Activated naive CD4-positive, alpha-beta T cell (primary cell): ENCODE measurements at regions not wholly inside any gene's neighbourhood (a gene's known extent, or its start where the extent isn't known, plus 50 kb on each side); places are given as distances from the start of the nearest gene placed in this dataset.
"Not testable (repeated sequence)": the region's sequence is repeated elsewhere in the genome, so short reads cannot be mapped to it uniquely, and the experiment has no call there.

Experiments used
- DNase-seq, 4 experiments: peaks; one replicate each; lab custom pipeline; 2025; lab: John Stamatoyannopoulos, UW

DNA sequence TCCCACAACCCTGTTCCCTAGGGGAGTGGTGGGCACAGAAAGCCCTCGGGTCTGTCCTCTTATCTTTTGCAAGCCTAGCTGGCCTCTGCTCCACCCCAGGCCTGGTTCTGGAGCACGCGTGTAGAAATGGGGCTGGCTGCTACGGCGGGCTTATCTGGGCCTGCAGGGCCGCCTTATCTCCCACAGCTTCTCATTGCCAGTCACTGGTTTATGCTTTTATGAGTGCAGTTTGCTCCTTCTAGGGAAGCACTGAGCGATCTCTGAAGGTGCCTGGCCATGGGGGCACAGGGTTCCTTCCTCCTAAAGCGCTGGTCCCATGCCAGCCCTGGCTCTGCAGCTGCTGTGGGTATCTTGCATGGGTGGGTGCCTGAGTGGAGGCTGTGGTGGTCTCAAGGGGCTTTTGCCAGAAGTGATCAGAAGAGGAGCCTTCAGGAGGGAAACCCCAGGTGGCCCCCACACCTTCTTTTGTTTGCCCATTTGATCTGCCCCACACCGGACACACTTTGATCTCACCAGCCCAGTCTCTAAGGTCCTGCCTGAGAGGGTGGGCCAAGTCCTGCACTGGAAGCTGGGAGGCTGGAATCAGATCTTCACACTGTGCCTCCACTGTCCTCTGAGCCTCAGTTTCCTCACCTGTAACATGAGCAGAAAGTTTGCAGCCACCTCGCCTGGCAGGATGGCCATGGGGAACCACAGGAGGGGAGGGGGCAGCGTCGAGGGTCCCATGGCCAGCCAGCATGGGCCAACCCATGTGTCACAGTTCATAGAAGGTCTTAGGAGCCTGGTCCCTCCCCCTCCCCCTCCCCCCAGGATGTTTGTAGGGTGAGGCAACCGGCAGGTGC, 86.6 kb upstream of the FGF3 start:
- no peak for DNase-seq

DNA sequence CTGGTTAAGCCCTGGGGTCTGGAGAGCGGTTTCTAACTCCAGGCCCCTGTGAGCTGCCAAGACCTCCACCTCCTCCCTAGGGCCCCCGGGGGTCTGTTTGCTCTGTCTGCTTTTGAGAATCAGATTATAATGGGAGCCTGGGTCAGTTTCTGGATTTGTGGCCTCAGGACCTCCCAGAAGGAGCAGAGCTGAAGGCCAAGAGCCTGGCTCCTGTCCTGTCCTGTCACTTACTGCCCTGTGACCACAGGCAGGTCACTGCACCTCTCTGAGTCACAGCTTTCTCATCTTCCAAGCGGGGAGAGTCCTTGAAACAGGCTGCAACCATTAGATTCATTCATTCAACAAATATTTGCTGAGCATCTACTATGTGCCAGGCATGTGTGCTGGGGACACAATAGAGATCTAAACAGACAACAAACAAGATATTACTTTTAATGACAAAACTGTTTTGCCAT, 87.3 kb upstream of the FGF3 start:
- DNase-seq, result no peak

DNA sequence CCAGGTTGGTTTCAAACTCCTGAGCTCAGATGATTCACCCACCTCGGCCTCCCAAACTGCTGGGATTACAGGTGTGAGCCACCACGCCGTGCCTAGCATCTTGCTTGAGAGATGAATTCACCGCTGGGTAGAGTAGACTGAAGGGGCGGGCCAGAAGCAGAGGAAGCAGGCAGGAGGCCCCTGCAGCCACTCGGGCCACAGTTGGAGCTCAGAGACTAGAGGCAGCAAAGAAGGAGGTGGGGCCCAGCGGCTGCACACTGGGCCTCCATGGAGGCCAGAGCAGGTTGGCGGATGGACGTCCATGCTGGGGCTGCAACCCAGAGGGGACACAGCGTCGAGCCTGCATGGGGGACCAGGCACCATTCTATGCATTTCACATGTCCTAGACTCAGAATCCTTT, 88.4 kb upstream of the FGF3 start:
- no peak for DNase-seq

DNA sequence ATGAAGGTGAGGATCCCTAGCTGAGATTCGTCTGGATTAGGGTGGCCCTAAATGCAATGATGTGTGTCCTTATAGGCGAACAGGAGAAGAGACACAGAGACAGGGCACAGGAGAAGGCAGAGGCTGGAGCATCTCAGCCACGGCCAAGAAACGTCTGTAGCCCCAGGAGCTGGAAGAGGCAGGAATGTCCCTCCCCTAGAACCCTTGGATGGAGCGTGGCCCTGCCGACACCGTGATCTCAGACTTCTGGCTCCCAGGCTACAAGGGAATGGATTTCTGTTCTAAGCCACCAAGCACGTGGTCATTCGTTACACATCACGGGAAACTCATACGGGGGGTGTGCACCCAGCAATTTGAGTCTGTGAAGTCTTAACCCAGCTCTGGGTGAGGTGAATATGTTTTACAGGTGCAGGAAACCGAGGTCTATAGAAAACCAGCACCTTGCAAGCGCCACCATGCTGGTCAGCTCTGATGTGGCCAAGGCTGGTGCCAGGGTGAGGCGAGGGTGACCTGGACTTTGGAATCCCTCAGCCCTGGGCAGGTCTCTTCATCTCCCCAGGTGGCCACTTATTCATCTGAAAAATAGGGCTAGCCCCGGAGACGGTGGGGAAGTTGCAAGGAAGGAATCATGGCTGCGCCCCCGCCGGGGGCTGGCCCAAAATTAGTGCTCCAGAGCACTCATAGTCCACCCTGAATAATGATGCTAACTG, 89.5 kb upstream of the FGF3 start:
- DNase-seq, result no peak

DNA sequence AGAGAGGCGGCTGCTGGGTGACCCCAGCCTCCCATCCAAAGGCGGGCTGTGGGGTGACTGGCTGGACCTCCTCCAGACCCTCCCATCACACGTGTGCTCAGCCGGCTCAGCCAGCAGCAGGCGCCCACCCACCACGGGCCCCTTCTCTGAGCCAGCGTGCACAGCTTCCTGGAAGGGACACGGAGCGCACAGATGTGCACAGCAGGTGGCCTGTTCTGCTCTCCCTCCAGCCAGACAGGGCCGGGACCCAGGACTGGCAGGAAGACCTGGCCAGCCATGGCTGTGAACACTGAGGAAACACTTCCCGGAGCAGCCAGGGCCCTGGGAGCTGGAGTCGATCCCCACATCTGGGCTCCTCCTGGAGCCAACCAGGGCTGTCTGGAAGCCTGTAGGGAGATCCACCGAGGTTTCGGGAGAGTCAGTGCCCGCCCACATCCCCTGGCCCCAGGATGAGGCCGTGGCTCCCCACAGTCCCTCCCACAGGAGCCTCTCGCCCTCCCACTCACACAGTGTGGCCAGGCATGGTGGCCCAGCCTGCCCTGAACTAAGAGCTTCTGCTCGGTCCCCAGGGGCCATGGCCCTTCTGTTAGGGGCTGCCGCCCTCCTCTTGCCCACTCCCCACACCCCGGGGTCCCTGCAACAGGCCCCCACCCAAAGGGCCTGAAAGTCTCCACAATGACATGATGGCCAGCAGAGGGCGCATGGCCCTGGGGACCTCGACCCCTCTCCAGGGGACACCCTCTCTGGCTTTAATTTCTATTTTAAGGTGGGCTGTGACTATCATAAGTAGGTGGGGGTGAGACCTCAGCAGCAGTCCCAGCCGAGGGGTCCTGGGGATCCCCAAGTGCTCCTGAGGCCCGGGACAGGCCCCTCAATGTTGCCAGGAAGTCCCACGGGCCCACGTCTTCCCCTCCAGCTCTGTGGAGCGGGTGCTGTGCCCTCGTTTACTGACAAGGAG, 90.6 kb upstream of the FGF3 start:
- no peak for DNase-seq

DNA sequence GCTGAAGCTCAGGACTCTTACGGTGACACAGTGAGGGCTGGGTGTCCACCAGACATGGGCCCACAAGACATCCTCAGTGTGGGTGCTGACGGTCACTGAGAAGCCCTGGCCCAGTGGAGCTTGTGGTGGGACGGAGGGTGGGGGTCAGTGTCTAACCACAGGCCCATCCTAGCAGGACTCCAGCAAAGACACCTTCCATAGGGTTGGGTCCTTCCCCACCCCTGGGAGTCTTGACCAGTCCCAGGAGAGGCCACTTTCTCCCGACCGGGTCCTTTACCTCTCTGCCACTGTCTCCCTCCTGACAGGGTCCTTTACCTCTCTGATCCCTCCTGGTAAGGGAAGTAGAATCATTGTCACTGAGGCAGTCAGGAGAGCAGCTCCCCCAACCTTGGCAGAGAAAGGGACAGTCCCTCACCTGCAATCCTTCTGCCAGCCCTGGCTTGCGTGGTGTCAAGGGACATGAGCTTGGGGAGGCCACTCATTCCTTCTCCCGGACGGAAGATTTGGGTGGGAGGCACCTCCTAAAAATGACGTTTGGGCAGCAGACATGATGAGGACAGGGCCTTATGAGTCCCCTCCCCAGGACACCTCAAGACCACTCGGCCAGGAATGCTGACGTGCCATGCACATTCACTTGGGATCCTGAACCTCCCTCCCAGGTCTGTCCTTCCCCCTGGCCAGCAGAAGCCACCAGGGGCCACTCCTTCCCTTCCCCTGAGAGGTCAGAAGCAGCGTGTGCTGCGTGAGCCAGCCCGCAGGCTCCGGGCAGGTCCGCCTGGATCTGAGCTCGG, 91.5 kb upstream of the FGF3 start:
- no peak for DNase-seq

DNA sequence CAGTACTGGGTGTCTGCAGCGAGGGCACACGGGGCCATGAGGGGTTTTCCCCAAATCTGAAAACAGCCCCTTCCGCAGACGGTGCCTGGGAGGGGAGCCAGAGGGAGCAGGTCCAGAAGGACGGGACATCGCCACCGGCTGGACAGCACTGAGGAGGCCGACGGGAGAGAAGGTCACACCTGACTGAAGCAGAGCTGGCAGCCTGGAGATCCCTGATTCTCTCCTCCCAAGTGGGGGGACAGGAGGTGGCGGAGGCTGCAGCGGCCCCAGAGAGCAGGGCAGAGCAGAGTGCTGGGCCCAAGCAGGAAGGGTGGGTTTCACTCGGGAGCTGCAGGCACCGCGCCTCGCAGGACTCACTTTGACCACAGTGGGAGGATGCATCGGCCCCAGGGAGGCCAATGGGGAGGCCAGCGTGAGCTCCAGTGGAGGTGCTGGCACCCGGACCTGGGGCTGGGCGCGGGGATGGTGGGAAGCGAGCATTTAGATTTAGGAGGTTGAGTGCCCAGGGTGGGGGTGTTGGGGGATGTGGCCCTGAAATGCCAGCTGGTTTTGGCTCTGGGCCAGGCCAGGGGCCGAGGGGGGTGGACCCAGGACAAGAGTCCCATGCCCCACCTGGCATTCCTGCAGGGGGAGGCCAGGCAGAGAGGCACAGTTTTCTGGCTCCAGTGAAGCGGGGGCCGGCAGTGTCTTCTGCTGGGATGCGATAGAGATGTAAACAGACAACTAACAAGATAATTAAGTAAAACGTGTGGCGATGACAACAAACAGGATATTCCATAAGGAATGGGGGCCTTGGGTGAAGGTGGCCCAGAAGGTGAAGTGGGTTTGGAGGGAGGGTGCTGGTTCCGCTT, 92.3 kb upstream of the FGF3 start:
- DNase-seq, result no peak

DNA sequence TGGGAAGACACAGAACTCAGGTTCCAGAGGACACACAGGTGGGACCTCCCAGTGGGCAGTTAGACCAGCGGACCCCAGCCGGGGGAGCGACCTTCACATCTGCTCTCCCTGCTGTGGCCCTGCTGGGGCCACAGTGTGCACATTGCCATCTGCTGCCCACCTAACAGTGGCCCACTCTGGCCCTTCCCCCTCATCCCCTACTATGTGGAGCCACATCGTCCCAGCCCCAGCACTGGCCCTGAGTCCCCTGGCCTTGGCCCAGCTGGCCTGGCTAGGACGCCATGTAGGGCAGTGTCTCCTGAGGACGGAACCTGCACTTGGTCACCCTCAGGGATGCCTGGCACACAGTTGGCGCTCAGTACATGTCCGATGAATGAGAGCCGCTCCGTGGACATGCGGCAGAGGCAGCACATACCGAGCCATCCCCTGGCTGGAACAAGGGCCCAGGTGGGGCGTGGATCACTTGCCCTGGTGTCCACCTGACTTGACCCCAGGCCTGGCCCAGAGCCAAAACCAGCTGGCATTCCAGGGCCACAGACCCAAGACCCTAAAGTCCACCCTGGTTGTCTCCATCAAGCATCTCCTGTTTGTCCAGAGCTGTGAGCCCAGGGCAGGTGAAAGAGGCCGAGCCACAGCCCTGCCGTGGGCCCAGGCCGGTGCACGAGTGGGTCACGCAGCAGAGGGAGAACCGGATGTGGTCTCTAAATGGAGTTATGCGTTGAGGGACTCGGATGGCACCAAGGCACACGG, 93.1 kb upstream of the FGF3 start:
- DNase-seq, result no peak

DNA sequence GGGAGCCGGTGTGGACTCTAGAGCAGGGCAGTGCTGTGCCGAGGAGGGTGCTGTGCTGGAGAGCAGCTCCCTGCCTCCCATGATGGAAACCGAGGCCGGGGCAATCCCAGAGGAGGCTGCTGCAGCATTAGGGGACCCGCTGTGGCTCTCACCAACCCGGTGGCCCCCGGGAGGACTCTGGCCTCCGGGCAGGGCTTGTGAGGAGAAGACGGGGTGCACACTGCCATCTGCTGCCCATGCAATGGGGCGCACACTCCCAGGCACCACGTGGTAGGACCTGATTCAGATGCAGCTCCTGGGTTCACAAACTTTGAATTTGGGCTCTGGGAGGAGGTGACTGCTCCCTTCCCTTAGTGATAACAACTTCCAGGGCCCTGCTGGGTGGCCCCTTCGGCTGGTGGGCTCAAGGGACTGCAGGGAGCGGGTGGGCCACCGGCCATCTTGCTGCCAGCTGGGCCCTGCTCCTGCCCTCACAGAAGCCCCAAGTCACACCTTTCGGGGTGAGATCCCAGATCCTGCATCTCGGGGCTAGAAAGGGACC, 93.8 kb upstream of the FGF3 start:
- no peak for DNase-seq

DNA sequence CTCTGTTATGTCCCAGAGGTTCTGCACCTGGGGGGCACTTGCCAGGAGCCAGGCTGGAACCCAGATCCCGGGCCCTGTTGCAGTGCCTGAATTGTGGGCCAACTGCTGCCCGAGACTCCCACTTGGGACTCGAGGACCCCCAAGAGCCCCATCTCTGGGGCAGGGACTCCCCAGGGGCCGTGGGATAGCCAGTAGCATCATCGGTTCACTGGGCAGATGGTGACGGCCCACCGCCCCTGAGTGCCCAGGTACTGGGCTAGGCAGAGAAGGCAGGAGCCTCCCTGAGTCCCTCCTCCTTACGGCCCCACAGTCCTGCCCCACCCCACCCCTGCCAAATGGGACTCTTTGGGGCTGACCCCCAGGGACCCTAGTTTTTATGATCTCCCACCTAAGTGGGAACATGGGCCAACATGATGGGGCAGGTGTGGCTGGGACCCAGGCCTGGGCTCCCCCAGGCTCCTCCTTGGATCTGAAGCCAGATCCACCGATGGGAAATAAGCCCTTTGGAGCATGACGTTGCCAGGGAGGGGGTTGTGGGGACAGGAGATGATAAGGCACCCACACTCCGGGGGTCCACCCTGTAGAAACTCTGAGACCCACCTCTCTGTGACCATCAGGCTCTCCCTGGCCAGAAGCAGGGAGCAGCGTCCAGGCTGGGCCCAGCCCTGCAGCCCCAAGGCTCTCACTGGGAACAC, 94.5 kb upstream of the FGF3 start:
- DNase-seq, result no peak

DNA sequence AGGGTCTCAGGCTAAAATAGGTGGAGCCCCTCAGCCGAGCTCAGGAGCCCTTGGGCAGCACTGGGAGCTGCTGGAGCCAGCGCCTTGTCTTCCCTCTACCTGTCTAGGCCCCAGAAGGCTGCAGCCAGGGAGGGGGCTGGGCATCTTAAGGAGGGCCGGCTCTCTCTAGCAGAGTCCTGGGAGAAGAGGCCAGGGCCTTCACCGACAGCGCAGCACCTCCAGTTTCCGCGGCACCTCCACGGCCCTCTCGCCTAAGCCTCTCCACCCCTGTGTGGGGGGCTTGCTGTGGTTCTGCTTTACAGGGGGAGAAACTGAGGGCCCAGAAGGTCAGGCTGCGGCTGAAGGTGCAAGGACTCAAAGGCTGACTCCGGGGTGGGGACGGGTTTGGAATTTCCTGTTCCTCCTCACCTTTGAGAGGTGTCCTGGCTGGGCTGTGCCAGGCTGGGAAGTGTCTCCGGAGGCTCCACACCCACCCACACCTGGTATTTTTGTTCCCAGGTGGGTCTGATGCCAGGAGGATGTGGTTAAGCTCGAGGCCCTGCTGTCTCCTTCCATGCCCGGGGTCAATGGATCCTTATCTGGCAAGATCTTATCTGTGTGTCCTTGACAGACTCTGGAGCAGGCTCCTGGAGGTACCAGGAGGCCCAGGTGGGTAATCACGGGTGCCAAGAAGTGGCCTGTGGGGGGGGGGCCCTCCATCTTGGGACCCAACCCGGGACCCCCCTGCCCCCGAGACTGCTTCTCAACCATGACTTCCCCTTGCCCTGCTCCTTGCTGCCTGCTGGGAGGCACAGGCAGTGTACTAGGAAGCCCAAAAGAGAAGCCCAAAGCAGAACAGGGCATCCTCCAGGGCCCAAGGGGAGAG, 95.3 kb upstream of the FGF3 start:
- no peak for DNase-seq

DNA sequence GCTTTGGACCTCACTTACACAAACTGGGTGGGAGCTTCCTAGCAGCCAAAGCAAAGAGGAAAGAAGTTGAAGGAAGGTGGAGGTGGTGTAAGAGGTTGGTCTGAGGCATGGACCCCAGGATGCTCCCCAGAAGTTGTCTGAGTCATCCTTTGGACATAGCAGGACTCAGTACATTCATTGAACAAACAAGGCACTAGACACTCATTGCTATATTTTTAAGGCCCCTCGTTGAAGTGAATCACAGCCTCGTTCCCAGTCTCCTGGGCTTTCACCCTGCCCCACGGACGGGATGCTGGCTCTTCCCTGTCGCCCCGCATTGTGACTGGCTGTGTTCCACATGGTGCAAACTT, 95.9 kb upstream of the FGF3 start:
- no peak for DNase-seq

DNA sequence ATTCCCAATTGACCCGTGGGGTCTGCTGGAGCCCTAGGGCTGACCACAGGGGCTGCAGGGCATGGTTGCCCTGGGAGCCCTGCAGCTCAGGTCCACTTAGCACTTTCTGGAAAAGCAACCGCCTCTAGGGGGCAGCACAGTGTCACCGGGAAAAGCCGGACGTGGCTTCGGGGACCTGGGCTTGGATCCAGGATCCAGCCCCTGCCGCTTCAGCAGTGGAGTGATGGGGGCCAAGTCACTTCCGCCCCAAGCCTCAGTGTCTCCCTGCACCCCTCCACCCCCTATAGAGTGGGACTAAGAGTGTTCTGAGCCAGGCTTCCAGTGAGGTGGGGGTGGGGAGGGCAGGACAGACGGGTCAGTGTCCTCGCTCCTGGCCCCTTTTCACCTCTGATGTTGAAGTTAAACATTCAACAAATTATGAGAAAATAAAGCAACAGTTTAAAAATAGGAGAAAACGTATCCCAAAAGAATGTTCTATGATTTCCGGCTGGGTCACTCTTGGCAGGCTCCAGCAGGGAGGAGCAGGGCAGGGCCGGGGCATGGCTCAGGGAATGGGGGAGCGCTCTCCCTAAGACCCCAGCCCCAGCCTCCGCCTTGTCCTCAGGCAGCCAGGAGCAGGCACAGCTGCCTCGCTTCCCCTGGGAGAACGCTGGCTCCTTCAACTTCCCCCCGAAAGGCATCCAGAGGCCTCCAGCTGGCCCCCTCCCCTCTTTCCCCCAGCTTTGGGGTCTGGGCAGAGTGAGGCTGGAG, 96.5 kb upstream of the FGF3 start:
- DNase-seq, result peak in 3 of 4 experiments; percentile 7 to 29 (median 14)

DNA sequence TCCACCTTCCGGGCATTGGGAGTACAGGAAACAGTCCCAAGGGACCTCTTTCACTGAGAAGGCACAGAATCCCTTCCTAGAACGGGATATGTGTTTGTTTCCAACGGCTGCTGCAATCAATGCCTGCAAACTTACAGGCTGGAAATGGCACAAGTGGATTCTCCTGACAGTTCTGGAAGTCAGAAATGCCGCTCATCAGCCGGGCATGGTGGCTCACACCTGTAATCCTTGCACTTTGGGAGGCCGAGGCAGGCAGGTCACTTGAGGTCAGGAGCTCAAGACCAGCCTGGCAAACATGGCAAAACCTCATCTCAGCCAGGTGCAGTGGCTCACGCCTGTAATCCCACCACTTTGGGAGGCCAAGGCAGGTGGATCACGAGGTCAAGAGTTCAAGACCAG, 97.0 kb upstream of the FGF3 start:
- not testable (repeated sequence) for DNase-seq

DNA sequence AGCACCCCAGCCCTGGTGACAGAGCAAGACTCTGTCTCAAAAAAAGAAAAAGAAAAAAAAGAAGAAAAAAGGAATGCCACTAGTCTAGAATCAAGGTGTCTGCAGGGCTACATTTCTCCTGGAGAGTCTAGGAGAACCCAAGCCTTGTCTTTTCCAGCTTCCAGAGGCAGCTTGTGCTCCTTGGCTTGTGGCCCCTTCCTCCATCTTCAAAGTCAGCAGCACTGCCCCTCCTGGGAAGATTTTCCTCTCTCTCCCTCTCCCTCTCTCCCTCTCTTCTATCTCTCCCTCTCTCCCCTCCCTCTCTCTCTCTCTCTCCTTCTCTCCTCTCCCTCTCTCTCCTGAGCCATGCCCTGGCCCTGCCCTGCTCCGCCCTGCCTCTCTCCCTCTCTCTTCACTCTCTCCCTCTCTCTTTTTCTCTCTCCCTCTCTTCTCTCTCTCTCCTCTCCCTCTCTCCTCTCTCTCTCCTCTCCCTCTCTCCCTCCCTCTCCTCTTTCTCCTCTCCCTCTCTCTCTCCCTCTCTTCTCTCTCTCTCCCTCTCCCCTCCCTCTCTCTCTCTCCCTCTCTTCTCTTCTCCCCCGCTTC, 97.7 kb upstream of the FGF3 start:
- DNase-seq, result no peak

DNA sequence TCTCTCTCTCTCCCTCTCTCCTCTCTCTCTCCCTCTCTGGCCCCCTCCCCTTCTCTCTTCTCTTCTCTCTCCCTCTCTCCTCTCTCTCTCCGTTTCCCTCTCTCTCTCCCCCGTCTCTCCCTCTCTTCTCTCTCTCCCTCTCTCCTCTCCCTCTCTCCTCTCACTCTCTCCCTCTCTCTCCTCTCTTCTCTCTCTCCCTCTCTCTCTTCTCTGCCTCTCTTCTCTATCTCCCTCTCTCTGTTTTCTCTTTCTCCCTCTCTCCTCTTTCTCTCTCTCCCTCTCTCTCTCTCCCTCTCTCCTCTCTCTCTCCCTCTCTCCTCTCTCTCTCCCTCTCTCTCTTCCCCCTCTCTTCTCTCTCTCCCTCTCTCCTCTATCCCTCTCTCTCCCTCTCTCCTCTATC, 98.3 kb upstream of the FGF3 start:
- no peak for DNase-seq
